ENCODE measurements at regions not wholly inside any gene's neighbourhood (a gene's known extent, or its start where the extent isn't known, plus 50 kb on each side); places are given as distances from the start of the nearest gene placed in this dataset.

GRCh38 chr14:71286126-71286525, 378.9 kb downstream of the PCNX1 start:
- H3K4me1 Mint-ChIP-seq = no peaks in the 10 kb centered on the region
- peaks cover 17% of the 10 kb centered on the region for H3K9me3 Mint-ChIP-seq
- no peak for DNase-seq
- H3K27ac Mint-ChIP-seq = no peak overlapping the region
- H3K36me3 Mint-ChIP-seq (ENCODE audit: low read depth) = no peaks in the 10 kb centered on the region
- TF ChIP-seq CTCF (IDR thresholded peaks at IDR 0.05) = no peak
- peaks cover 7% of the 10 kb centered on the region for H3K27me3 Mint-ChIP-seq (ENCODE audit: low read depth, poor library complexity)
- no peak overlapping the region for H3K4me3 Mint-ChIP-seq

- Mint-ChIP-seq H3K36me3 (ENCODE audit: low read depth) (no peaks in the 10 kb centered on the region), H3K4me3 (no peak overlapping the region), H3K27me3 (ENCODE audit: low read depth, poor library complexity) (peaks cover 7% of the 10 kb centered on the region), H3K4me1 (no peaks in the 10 kb centered on the region), H3K27ac (no peak overlapping the region), H3K9me3 (peaks cover 17% of the 10 kb centered on the region)
- TF ChIP-seq CTCF (IDR thresholded peaks at IDR 0.05) = no peak
- no peak for DNase-seq
These were observed 380.3 kb downstream of the PCNX1 start for GRCh38 chr14:71287567-71287966.

- H3K9me3 Mint-ChIP-seq = peaks cover 9% of the 10 kb centered on the region
- no peak overlapping the region for H3K4me3 Mint-ChIP-seq
- no peak for DNase-seq
- no peak overlapping the region for H3K27ac Mint-ChIP-seq
- peaks cover 7% of the 10 kb centered on the region for H3K27me3 Mint-ChIP-seq (ENCODE audit: low read depth, poor library complexity)
- no peaks in the 10 kb centered on the region for H3K4me1 Mint-ChIP-seq
- no peak for TF ChIP-seq CTCF (IDR thresholded peaks at IDR 0.05)
- no peaks in the 10 kb centered on the region for H3K36me3 Mint-ChIP-seq (ENCODE audit: low read depth)
These were observed 382.3 kb downstream of the PCNX1 start for GRCh38 chr14:71289536-71289935.

- H3K36me3 Mint-ChIP-seq (ENCODE audit: low read depth) = no peaks in the 10 kb centered on the region
- TF ChIP-seq CTCF (IDR thresholded peaks at IDR 0.05) = no peak
- no peak for DNase-seq
- peaks cover 6% of the 10 kb centered on the region for H3K9me3 Mint-ChIP-seq
- H3K4me1 Mint-ChIP-seq = no peaks in the 10 kb centered on the region
- H3K27ac Mint-ChIP-seq = no peak overlapping the region
- H3K27me3 Mint-ChIP-seq (ENCODE audit: low read depth, poor library complexity) = peaks cover 7% of the 10 kb centered on the region
- H3K4me3 Mint-ChIP-seq = no peak overlapping the region
These were observed 383.0 kb downstream of the PCNX1 start for GRCh38 chr14:71290301-71290700.

- Mint-ChIP-seq H3K27me3 (ENCODE audit: low read depth, poor library complexity) (peaks cover 7% of the 10 kb centered on the region), H3K36me3 (ENCODE audit: low read depth) (no peaks in the 10 kb centered on the region), H3K4me1 (no peaks in the 10 kb centered on the region), H3K27ac (no peak overlapping the region), H3K9me3 (no peaks in the 10 kb centered on the region), H3K4me3 (no peak overlapping the region)
- no peak for DNase-seq
- TF ChIP-seq CTCF (IDR thresholded peaks at IDR 0.05) = no peak
These were observed 383.8 kb downstream of the PCNX1 start for GRCh38 chr14:71290960-71291466.

GRCh38 chr14:71296184-71296583, 388.9 kb downstream of the PCNX1 start:
- no peaks in the 10 kb centered on the region for H3K4me1 Mint-ChIP-seq
- no peak overlapping the region for H3K27ac Mint-ChIP-seq
- H3K4me3 Mint-ChIP-seq = no peak overlapping the region
- H3K9me3 Mint-ChIP-seq = no peaks in the 10 kb centered on the region
- no peak for TF ChIP-seq CTCF (IDR thresholded peaks at IDR 0.05)
- peaks cover 3% of the 10 kb centered on the region for H3K27me3 Mint-ChIP-seq (ENCODE audit: low read depth, poor library complexity)
- no peaks in the 10 kb centered on the region for H3K36me3 Mint-ChIP-seq (ENCODE audit: low read depth)
- no peak for DNase-seq
